ENCODE measurements at regions not wholly inside any gene's neighbourhood (a gene's known extent, or its start where the extent isn't known, plus 50 kb on each side); places are given as distances from the start of the nearest gene placed in this dataset.

DNA sequence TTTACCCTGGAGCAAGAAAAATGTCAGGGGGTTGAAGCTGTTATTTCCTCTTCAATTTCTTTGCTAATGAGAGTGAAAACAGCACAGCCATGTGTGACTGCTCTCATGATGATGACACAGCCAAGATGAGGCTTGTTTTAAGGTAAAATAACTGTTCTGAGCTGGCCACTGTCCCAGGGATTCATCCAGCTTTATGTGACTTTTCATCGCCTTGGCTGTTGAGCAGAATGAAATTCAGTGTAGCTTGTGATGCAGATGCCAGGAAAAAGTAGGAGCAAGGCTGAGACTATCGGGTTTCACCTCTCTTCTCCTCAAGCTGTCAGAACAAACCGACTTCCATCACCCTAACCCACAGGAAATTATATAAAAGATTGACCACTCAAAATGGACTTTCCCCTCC is 361.8 kb upstream of the CDH5 start:
- no peak for DNase-seq

DNA sequence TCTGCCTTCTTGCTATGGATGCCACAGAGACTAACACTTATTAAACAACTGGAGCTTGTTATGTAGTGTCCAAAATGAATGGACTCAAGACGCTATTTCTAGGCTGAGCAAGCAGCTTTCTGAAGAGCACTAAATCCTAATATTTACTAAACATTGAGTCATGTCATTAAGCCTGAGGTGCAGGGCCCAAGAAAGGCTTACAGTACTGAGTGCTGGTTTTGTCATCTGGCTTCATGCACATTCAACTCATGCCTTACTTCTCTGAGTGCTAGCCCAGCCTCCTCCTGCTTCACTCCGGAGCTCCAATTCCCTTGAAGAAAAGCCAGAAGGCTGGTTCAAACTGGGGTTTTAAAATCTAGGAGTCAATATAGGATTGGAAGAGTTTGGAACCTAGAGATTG is 363.3 kb upstream of the CDH5 start:
- no peak for DNase-seq

DNA sequence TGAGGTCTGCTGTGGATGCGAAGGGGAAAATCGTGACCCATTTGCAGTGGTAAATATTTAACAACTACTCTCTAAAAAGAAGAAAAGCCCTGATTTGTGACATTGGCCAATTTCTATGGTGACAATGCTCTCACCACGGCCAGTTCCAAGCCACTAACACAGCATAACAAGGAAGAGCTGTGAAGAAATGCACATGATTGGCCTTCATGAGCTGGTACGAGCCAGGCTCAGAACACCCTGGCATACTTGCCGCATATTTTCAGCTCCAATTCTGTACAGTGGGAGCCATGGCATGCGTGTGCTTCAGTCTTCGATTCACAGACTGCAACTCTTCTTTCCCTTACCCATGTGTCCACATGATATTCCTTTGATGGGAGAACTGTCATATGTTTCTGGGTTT is 363.9 kb upstream of the CDH5 start:
- no peak for DNase-seq

DNA sequence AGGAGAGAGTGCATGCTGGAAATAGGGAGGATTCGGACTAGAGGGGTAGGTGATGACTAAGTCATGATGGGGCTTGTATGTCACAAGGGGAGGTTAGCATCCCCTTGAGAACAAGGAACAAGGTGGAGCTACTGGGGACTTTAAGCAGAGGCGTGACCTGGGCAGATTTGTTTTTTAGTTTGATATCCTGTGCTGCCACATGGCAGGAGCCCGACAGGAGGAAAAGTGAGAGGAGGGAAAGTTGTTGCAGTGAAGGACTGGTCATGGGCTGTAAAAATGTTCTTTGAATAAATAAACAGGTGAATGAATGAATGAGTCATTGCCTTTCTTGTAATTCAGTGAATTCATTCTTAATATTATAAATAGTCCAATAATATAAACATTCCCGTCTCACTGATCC is 365.1 kb upstream of the CDH5 start:
- no peak for DNase-seq

DNA sequence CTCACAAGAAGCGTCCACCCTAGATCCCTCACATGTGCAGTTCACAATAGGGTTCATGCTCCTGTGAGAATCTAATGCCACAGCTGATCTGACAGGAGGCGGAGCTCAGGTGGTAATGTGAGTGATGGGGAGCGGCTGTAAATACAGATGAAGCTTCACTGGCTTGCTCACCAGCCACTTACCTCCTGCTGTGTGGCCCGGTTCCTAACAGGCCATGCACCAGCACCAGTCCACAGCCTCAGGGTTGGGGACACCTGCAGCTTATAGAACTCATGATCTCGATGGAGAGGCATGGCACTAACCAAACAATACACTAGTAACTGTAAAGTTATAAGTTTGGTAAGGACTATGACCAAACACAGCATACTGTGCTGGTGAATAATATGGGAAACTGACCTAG is 368.0 kb upstream of the CDH5 start:
- DNase-seq: no peak

DNA sequence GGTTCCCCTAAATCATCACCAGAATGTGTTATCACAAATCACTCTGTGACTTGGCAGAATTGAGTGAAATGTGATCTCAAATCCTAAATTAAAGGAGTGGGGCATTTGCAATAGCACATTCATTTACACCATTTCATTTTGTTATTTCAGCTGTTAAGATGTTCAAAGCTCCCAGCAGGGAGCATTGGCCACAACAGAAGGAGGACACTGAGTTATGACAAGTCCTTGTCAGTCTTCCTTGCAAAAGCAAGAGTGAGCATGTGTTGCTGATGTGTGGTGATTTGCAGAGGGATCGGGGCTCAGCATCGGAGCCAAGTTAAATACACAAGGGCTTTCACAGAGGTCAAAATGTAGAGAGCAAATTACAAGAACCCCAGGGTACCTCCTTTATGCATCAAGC is 372.2 kb upstream of the CDH5 start:
- DNase-seq: no peak

DNA sequence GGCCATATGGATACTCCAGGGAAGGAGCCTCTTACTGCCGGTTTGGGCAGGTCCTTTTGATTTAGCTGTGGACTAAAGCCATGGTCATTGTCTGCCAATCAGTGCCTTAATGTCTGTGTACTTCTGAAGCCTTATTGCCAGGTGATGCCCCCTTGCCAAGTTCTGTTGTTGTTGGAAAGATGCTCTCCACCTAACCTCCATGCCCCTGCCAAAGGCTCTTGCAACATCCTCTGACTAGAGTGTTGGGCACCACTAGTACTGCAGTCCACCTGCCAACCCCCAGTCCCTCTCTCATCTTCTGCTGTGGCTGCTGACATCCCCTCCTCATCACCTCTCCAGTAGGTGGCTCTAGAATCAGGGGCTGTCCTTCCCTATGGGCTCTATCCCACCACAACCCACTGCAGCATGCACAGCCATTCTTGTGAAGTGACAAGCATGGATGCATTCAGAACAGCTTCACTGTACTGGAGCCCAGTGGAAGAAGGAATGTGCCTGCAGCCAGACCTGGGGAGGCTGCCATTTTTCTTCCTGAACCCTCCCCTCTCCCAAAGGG is 375.3 kb upstream of the CDH5 start:
- no peak for DNase-seq

DNA sequence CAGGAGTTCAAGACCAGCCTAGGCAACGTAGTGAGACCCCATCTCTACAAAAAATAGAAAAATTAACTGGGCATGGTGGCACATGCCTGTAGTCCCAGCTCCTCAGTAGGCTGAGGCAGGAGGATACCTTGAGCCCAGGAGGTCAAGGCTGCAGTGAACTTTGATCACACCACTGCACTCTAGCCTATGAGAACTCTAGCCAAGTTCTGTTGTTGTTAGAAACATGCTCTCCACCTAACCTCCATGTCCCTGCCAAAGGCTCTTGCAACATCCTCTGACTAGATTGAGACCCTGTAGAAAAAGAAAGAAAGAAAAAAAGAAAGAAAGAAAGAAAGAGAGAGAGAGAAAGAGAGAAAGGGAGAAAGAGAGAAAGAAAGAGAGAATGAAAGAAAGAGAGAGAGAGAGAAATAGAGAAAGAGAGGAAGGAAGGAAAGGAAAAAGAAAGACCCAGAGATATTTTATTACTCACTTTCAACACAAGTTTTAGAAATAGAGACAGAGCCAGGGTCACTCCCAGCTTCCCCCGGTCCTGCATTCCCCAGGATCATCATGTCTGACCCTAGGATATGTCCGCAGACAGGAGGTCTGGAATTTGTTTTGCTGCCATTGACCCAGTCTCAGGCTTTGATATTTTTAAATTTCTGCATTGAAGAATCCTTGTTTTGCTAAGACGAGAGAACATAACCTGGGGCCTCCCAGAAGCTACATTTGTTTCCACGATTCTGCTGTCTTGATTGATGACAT is 376.5 kb upstream of the CDH5 start:
- no peak for DNase-seq

DNA sequence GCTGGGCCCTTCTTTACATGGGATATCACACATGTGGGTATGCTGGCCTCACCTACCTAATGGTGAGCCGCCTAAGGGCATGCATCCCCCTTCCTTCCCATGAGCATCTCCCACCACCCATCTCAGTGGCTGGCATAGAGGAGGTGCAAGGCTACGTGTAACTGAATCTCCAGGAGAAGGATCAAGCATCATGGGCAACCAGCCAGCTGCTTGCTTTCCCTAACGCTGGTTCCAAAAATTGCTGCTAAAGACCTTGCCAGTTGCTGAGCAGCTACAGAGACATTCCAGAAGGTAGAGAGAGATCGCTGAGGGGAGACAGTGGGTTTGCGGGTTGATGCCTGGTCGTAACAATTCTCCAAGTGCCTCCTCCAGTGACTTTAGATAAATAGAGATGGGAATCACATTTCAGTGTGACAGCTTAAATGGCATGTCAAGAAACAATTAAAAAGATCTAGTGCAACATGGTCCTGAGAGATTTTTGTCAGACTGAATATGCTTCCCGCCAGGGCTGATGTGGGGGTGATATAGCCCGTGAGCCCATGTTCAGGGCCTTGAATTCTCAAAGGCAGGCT is 378.4 kb upstream of the CDH5 start:
- no peak for DNase-seq

DNA sequence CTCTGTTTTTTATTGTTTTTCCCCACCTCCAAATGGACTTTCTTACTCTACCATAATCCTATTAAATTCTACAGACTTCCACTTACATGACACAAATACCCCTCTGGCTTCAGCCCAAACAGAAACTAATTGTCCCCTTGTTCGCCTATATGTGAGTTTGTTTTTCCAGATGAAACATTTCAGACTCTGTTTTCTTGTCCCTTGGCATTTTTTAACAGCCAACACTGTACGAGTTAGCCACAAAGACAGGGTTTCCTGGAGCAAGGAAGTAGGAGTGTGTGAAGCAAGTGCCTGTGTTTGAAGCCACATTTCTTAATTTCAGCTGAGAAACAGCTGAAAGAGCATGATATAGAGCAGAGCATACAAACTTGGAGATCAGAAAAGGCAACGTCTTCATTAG is 382.2 kb upstream of the CDH5 start:
- DNase-seq: no peak

DNA sequence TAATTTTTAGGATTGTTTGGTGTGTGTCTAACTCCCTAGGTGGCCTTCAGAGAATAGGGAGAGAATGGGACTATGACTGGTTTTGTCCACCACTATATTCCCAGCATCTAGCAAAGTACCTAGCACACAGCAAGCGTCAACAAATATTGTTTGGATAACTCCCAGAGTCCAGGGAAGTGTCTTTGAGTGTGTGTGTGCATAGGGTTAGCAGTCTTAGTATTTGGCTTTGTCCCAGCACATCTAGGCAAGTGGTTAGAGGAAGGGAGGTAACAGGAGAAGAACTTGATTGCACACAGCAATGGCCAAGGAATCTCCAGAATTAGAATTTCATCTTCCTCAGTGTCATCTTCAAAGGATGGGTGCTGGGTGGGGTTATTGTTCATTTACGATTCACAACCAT is 385.4 kb upstream of the CDH5 start:
- no peak for DNase-seq

DNA sequence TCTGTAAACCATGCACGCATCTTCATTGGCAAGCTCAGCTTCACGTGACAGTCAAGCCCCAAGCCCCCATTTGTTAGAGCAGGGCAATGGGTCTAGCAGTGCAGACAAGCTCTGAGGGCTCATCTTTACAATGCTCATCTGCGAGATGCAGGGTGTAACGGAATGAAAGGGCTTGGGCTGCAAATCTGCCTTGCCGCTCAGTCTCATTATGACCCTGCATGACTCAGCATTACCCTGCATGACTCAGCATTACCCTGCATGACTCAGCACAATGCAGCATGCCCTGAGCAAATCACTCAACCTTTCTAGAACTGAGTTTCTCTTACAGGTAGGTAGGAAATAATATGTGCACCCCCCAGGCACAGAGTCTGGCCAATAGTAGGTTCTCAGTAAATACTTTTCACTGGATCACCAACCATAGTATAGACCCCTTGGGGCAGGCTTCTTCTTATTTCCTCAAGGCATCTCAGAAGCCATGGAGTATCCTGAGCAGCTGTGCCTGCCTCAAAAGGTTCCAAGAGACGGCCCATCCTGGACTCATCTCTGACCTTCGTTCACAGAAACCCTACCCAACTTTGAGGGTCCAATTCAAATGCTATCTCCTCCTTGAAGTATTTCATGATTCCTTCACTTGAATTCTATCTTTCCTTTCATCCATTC is 391.3 kb upstream of the CDH5 start:
- no peak for DNase-seq

DNA sequence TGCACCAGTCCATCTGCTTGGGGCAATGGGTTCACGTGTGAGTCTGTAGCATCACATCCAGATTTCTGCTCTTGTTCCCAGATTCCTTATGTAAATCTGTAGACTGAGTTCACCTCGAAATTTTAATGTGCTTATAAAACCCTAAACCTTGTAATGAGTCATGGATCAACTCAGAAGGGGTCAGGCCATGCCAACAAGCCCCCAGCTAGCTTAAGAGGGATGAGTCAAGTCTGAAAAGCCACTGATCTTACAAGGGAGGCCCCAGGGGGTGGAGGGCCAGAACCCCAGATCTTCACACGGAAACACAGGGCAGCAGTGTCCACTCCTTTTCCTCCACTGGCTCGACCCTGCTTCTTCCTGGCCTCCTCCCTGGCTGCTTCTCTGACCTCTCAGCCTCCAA is 399.1 kb upstream of the CDH5 start:
- no peak for DNase-seq

DNA sequence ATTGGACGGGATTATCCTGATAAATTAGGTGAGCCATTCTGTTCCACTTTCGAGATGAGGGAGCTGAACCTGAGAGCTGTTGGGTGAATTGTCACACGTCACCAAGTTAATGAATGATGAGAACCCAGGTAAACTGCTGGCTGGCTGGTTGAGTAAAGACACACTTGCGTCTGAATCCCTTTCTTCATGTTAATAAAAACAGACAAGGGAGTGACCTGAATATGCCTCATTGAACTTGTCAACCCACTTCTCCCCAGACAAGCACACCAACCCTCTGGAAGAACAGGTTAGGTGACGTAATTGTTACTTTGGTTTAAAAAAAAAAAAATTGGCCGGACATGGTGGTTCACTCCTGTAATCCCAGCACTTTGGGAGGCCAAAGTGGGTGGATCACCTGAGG is 400.9 kb upstream of the CDH5 start:
- DNase-seq: no peak

DNA sequence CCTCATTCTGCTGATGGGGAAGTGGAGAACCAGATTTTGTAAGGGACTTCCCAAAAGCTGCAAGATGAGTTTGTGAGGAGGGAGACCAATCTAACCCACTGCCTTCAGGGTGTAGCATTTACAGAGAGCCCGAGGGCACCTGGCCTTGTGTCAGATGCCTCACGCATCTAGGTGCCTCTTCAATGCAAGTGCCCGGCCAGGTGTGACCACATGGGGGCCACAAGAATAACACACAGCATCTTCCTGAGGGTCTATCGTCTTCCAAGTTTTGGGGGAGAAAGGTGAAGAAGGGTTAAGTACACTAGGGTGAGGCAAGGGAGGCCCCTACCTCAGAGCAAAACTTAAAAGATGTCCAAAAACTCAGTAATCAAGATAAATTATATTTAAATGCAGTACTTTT is 401.7 kb upstream of the CDH5 start:
- DNase-seq: no peak

DNA sequence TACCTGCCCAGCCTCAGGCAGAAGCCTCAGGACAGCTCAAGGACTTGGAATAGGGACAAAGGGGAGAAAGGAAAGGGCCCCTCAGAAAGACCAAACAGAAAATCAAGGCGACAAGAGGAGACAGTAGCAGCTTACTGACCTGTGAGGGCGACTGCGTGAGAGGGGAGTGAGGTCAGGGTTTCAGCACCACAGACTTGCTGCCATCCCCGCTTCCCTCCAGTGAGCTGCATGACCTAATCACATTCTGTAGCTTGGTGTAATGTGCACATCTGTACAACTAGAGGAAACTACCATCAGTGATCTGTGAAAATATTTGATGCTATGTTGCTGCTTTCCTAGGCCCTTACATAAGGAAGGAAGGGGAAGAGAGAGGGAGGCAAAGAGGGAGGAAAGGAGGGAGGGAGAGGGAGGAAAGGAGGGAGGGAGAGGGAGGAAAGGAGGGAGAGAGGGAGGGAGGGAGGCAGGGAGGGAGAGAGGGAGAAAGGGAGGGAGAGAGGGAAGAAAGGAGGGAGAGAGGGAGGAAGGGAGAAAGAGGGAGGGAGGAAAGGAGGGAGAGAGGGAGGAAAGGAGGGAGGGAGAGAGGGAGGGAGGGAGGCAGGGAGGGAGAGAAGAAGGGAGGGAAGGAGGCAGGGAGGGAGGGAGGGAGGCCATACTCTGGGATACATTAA is 404.9 kb upstream of the CDH5 start:
- DNase-seq: no peak

DNA sequence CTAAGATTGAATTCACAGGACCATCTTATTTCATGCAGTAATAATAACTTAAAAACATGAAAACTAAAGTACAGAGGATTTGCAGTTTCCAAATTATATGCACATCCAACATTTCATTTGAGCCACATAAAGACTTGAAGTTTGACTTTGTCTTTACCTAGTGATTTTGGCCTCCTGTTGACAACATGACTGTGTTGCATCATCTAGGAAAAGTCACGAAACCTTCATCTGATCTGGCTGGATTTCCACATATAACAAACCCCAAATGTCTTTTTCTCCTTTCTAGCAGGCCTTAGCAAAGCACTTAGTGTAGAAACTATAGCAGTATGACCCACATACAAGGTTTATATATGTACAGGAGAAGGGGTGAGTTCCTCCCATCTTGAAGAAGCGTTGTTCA is 406.5 kb upstream of the CDH5 start:
- no peak for DNase-seq

DNA sequence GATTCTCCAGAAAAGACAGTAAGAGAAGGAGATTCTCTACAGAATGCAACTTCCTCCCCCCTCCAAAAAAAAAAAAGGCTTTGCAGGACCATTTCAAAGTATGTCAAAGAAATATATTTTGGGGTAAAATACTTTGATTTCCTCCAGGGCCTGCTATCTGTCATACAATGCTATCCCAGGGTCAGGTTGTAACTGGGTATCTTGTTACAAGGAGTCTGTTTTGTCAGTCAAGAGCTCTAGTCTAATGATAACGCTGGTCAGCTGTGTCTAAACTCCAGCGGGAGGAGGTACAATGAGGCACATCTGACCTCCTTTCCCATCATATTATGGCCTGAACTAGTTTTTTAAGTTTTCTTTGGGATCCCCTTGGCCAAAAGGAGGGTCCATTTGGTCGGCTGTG is 408.4 kb upstream of the CDH5 start:
- DNase-seq: no peak

DNA sequence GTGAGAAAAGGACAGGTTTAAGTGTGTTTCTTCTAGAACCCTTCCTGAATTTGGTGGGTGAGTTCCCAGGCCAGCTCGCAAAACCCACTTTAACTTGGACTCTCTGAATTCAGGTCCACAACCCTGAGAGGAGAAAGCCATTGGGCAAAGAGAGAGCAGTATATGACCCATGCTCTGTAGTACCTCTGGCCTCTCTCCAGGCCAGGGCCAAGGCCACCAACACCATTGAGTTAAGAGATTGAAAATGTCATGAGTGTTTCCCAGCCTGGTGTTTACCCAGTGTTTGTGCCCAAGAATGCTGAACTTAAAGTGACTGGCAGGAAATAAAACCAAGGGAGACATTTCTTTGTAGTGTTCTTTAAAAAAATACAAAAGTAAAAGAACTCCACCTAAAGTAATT is 410.4 kb upstream of the CDH5 start:
- DNase-seq: no peak

DNA sequence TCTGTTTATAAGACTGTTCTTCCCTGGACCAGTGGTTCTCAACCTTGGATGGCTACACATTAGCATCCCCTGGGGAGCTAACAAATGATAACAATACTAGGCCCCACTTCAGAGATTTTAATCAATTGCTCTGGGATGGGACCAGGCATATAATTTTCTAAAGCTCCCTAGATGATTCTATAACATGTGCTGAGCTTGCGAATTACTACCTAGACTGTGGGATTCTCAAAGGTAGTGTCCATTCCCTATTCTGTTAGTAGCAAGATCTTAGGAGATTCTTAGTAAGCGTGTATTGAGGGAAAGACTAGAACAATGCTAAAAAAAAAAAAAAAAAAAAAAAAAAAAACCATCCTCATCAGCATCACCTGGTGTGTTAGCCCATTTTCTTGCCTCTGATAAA is 412.0 kb upstream of the CDH5 start:
- DNase-seq: no peak

DNA sequence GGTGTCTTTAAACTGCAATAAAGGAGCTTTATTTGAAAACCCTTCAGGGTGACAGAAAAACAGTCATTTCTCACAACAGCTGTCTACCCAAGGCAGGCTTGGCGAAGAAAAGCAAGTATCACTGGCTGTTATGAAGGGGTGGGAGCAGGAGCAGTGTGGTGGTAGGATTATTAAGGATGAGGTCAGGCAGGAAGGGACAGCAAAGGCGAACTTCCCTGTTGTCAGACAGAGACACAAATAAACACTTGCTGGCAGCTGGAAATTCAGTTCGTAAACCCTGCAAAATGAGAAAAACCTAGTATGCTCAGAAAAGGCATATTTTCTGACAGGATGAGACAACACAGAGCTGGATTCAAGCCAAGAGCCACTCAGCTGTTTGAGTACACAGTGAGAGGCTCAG is 416.3 kb upstream of the CDH5 start:
- no peak for DNase-seq

DNA sequence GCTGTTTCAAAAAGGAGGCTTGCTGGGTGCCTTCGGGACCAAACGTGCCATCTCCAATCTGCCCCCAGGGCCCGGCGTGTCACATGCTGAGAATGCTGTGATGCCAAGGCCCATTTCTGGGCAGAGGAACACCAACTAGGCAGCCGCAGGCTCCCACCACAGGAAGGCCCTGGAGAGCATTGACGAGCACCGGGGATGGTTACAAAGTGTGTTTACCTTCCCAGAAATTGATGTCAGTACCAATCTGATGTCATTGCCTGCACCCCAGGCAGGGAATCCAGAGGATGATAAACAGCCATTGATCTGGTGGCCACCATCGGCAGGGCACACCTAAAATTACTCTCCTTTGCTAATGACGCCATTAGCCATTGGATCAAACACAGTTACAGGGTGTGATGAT is 418.1 kb upstream of the CDH5 start:
- DNase-seq: no peak

DNA sequence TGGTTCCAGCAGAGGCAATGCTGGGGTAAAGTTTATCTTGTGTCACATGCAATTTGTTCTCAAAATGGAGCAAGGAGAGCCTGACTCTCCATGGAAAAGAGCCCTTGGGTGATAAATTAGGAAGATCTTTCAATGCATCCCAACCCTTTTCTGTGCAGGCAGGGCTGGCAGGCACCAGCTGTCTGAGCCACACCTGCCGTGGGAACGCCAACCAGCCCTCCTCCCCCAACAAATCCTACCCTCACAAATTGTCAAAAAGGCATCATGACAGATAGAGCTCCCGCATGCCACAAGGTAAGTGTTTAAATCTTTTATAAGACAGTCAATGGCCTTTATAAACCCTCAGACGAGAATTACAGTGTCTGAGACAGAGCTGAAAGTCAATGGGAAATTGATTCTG is 418.5 kb upstream of the CDH5 start:
- DNase-seq: no peak

DNA sequence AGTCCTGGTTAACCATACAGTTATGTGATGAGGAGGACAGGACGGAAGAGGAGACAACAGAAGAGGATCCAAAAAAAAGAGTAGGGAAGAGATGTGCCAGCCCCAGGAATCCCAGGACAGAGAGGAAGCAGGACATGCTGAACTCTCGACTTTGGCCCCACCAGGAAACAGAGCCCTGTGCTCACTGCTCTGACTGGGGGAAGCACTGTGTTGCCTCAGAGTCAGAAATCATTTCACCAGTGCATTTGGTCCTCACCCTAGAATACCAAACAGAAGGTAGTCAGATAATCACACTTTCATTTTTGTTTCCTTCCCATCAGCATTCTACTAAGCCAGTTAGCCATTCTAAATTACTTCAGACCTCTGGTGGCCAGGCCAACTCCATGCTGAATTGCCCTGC is 421.0 kb upstream of the CDH5 start:
- no peak for DNase-seq
